ENCODE measurements at regions not wholly inside any gene's neighbourhood (a gene's known extent, or its start where the extent isn't known, plus 50 kb on each side); places are given as distances from the start of the nearest gene placed in this dataset.

DNA sequence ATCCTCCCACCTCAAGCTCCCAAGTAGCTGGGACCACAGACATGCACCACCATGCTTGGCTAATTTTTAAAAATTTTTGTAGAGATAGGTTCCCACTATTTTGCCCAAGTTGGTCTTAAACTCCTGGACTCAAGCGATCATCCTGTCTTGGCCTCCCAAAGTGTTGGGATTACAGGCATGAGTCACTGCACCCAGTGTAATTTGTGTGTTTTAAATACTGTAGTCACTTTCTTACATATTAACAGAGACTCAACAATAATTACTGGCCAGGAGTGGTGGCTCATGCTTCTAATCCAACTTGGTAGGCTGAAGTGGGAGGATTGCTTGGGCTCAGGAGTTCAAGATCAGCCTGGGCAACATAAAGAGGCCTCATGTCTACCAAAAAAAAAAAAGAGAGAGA lies 293.0 kb downstream of the RDH14 start:
- Histone ChIP-seq H2BK5ac (ENCODE audit: low read depth, low read length) (no peak overlapping the region), H3K4me2 (ENCODE audit: insufficient read depth in 1 of 2, low read depth in 2 of 2, low read length in 2 of 2) (no peak overlapping the region), H4K8ac (ENCODE audit: extremely low read depth, insufficient read depth, low read length) (no peak overlapping the region), H4K5ac (ENCODE audit: insufficient read length, low read depth, low read length) (no peak overlapping the region), H3K4me1 (replicated peaks in 1 of 4; ENCODE audit: control insufficient read depth in 3 of 4, insufficient read depth in 4 of 4, low read length in 3 of 4) (no peaks in the 10 kb centered on the region), H3K23me2 (ENCODE audit: low read depth, low read length) (no peaks in the 10 kb centered on the region), H3K9me3 (ENCODE audit: insufficient read depth in 2 of 2, low read depth in 1 of 2, low read length in 1 of 2) (no peaks in the 10 kb centered on the region; a peak in 1 of 4 replicates), H3K56ac (replicated peaks; ENCODE audit: insufficient read length, low read depth, low read length) (no peak overlapping the region), H3K79me2 (ENCODE audit: control insufficient read depth in 1 of 2, insufficient read depth in 2 of 2, low read length in 2 of 2) (no peaks in the 10 kb centered on the region), H3K79me1 (ENCODE audit: low read depth, low read length) (no peaks in the 10 kb centered on the region), H2BK20ac (ENCODE audit: low read length) (no peak overlapping the region), H3K18ac (ENCODE audit: extremely low read depth, low read length) (no peak overlapping the region), H3K4me3 (ENCODE audit: extremely low read depth in 1 of 4, insufficient read depth in 2 of 4, low read depth in 3 of 4, low read length in 4 of 4) (no peak overlapping the region), H2AFZ (ENCODE audit: low read length) (no peak overlapping the region), H4K91ac (replicated peaks; ENCODE audit: insufficient read length, low read length) (no peak overlapping the region), H3K4ac (replicated peaks; ENCODE audit: insufficient read length, low read depth, low read length) (no peak overlapping the region), H2BK120ac (replicated peaks; ENCODE audit: low read depth, low read length) (no peak overlapping the region), H2BK15ac (ENCODE audit: low read length) (no peak overlapping the region), H4K20me1 (replicated peaks in 1 of 2; ENCODE audit: control insufficient read depth in 1 of 2, insufficient read depth in 2 of 2, low read length in 2 of 2) (no peaks in the 10 kb centered on the region), H3K27ac (ENCODE audit: low read depth, low read length) (no peak overlapping the region), H2BK12ac (ENCODE audit: low read depth, low read length) (no peak overlapping the region), H3K9ac (replicated peaks in 1 of 4; ENCODE audit: extremely low read depth in 1 of 4, low read depth in 3 of 4, low read length in 3 of 4) (no peak overlapping the region), H2AK5ac (ENCODE audit: low read depth, low read length) (no peak overlapping the region), H3K36me3 (ENCODE audit: control insufficient read depth in 2 of 4, insufficient read depth in 4 of 4, low read length in 3 of 4) (no peaks in the 10 kb centered on the region), H3K14ac (ENCODE audit: insufficient read length) (no peak overlapping the region), H3K27me3 (replicated peaks in 1 of 4; ENCODE audit: control insufficient read depth in 3 of 4, extremely low read depth in 1 of 4, insufficient read depth in 3 of 4, low read length in 3 of 4) (no peaks in the 10 kb centered on the region), H3K23ac (ENCODE audit: insufficient read length) (no peak overlapping the region)
- 87% methylated on average over 1 of the region's 1 CpG; no CpG with 5 or more reads in 1 of the 2 experiments for WGBS, 2 experiments (ENCODE audit: extremely low coverage in 1 of 2, insufficient coverage in 1 of 2, insufficient read length in 1 of 2, insufficient replicate concordance in 2 of 2, low coverage in 1 of 2, low lambda C conversion rate in 2 of 2, missing lambda C conversion rate in 1 of 2)
- DNase-seq (ENCODE audit: low read depth in 1 of 2, low spot score in 2 of 2) = no peak
- TF ChIP-seq TBP (IDR thresholded peaks at IDR 0.05; ENCODE audit: low read depth, low read length) = no peak
- TF ChIP-seq SP2 (IDR thresholded peaks at IDR 0.05; ENCODE audit: low read length) = no peak
- TF ChIP-seq CEBPB (IDR thresholded peaks at IDR 0.05; ENCODE audit: low read depth, low read length) = no peak
- TF ChIP-seq SAP30 (IDR thresholded peaks at IDR 0.05; ENCODE audit: insufficient read depth, insufficient replicate concordance, low read length) = no peak
- TF ChIP-seq NANOG (IDR thresholded peaks at IDR 0.05; ENCODE audit: insufficient read depth, low read depth, low read length, poor library complexity, severe bottlenecking) = no peak
- TF ChIP-seq ASH2L (IDR thresholded peaks at IDR 0.05; ENCODE audit: low read length) = no peak
- no peak for TF ChIP-seq RNF2 (IDR thresholded peaks at IDR 0.05; ENCODE audit: borderline replicate concordance, low read depth, low read length, missing control alignments, poor library complexity, severe bottlenecking)
- no peak for TF ChIP-seq BCL11A (IDR thresholded peaks at IDR 0.05; ENCODE audit: low read depth in 2 of 2, low read length in 2 of 2)
- no peak for TF ChIP-seq RBBP5 (IDR thresholded peaks at IDR 0.05; ENCODE audit: borderline replicate concordance, low read depth, low read length)
- no peak for TF ChIP-seq KDM5A (IDR thresholded peaks at IDR 0.05; ENCODE audit: low read length)
- no peak for TF ChIP-seq MAFK (IDR thresholded peaks at IDR 0.05; ENCODE audit: low read depth, low read length)
- TF ChIP-seq HDAC6 (IDR thresholded peaks at IDR 0.05; ENCODE audit: low read depth, low read length) = no peak
- no peak for TF ChIP-seq SRF (IDR thresholded peaks at IDR 0.05; ENCODE audit: low read depth, low read length)
- ChIA-PET POLR2A (ENCODE audit: partially characterized antibody) (no interaction called here), CTCF (ENCODE audit: partially characterized antibody) (interaction anchor here (0.6 to 3.9 kb wide), 9 partner anchors 11 to 455 kb away, joined by 3 to 45 read pairs (median 12); no protein-coding TSS in a partner anchor)
- FAIRE-seq = no peak
